ENCODE measurements at regions not wholly inside any gene's neighbourhood (a gene's known extent, or its start where the extent isn't known, plus 50 kb on each side); places are given as distances from the start of the nearest gene placed in this dataset.

DNA sequence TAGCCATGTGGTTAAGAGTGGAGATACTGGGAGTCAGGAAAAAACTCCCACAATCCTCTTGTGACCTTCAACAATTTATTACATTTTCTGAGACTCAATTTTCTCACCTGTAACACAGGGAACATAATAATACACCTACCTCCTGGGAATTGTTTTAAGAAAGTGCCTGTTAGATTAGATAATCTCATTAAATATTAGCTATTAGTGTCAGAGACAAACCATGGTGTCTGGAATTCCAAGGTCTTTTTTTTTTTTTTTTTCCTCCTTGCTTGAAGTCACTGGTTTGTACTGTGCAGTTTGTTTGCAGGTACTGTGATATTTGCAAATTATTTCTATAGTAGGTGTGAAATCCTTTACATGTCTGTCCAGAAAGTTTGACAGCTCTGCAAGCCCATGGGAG, 806.1 kb downstream of the DNAJB9 start:
- Histone ChIP-seq H3K9me3 (ENCODE audit: control insufficient read depth, insufficient read depth, low read length) (no peaks in the 10 kb centered on the region), H3F3A (ENCODE audit: control insufficient read depth, insufficient read depth) (no peaks in the 10 kb centered on the region), H3K79me2 (ENCODE audit: control insufficient read depth, low read length) (no peaks in the 10 kb centered on the region), H3K9me2 (replicated peaks; ENCODE audit: control insufficient read depth, low read length) (no peaks in the 10 kb centered on the region), H3K27ac (ENCODE audit: low read depth, low read length) (no peak overlapping the region), H3K27me3 (ENCODE audit: control insufficient read depth, low read length) (no peaks in the 10 kb centered on the region), H3K36me3 (ENCODE audit: control insufficient read depth, low read length) (no peaks in the 10 kb centered on the region), H3K4me3 (ENCODE audit: low read length) (no peak overlapping the region), H4K20me1 (ENCODE audit: control insufficient read depth, insufficient read depth, low read depth, low read length) (no peaks in the 10 kb centered on the region), H3K4me1 (ENCODE audit: control insufficient read depth, low read length) (no peaks in the 10 kb centered on the region), H3K4me2 (ENCODE audit: low read length) (no peak overlapping the region)
- TF ChIP-seq, protein P1, sequence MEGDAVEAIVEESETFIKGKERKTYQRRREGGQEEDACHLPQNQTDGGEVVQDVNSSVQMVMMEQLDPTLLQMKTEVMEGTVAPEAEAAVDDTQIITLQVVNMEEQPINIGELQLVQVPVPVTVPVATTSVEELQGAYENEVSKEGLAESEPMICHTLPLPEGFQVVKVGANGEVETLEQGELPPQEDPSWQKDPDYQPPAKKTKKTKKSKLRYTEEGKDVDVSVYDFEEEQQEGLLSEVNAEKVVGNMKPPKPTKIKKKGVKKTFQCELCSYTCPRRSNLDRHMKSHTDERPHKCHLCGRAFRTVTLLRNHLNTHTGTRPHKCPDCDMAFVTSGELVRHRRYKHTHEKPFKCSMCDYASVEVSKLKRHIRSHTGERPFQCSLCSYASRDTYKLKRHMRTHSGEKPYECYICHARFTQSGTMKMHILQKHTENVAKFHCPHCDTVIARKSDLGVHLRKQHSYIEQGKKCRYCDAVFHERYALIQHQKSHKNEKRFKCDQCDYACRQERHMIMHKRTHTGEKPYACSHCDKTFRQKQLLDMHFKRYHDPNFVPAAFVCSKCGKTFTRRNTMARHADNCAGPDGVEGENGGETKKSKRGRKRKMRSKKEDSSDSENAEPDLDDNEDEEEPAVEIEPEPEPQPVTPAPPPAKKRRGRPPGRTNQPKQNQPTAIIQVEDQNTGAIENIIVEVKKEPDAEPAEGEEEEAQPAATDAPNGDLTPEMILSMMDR (IDR thresholded peaks at IDR 0.05; ENCODE audit: low read depth, low read length, poor library complexity, severe bottlenecking), result no peak

DNA sequence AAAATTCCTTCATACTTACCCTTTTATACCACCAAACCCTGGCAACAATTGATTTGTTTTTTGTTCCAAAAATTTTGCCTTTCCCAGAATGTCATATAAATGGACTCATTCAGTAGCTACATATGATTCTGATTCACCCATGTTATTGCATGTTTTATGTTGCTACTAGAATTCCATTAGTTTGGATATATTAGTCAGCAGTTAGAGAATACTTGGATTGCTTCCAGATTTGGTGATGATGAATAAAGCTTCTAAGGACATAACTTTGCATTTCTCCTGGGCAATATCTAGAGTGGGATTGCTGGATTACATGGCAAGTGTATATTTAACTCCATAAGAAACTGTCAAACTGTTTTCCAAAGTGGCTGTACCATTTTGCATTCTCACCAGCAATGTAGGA, 806.9 kb downstream of the DNAJB9 start:
- Histone ChIP-seq H3K27me3 (ENCODE audit: control insufficient read depth, low read length) (no peaks in the 10 kb centered on the region), H3K27ac (ENCODE audit: low read depth, low read length) (no peak overlapping the region), H3K9me3 (ENCODE audit: control insufficient read depth, insufficient read depth, low read length) (no peaks in the 10 kb centered on the region), H3K4me1 (ENCODE audit: control insufficient read depth, low read length) (no peaks in the 10 kb centered on the region), H4K20me1 (ENCODE audit: control insufficient read depth, insufficient read depth, low read depth, low read length) (no peaks in the 10 kb centered on the region), H3K79me2 (ENCODE audit: control insufficient read depth, low read length) (no peaks in the 10 kb centered on the region), H3K4me2 (ENCODE audit: low read length) (no peak overlapping the region), H3K36me3 (ENCODE audit: control insufficient read depth, low read length) (no peaks in the 10 kb centered on the region), H3K9me2 (replicated peaks; ENCODE audit: control insufficient read depth, low read length) (no peaks in the 10 kb centered on the region), H3K4me3 (ENCODE audit: low read length) (no peak overlapping the region), H3F3A (ENCODE audit: control insufficient read depth, insufficient read depth) (no peaks in the 10 kb centered on the region)
- no peak for TF ChIP-seq EZH2phosphoT487 (IDR thresholded peaks at IDR 0.05; ENCODE audit: borderline replicate concordance, low read length)
- TF ChIP-seq, protein P1 (IDR thresholded peaks at IDR 0.05; ENCODE audit: low read depth, low read length, poor library complexity, severe bottlenecking), result no peak

DNA sequence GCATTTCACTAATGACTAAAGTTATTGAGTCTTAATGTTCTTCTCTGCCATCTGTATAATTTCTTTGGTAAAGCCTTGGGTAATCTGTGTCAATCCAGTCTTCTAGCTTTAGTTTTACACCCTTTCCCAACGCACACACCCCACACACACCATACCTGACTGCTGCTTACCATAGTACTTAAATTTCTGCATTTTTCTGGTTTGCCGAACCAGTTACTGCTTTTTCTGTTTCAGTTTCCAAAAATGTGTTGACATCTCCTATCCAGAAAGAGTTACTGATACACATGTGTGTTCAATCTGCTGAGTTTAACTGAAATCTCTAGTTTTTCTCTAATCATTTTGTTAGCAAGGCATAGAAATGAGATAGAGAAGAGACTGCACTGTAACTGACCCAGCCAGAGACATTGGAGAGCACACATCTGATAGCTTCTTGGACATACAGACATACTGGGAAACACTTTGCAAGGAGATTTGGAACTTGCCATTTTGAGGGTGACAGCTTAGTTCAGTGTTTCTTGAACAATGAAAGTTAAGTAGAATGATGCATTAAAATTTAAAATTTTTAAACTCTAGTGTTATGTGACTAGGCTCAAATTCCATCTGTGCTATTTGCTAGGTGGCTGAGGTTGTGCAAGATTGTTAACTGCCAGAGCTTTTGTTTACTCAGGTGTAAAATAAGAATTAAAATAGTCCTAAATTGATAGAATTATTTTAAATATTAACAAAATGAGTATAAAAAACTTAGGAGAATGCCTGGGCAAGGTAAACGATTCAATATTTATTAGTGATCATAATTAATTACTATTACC, 807.6 kb downstream of the DNAJB9 start:
- no peaks in the 10 kb centered on the region for H4K20me1 ChIP-seq (ENCODE audit: control insufficient read depth, insufficient read depth, low read depth, low read length)
- H3K9me2 ChIP-seq (replicated peaks; ENCODE audit: control insufficient read depth, low read length), result no peaks in the 10 kb centered on the region
- no peaks in the 10 kb centered on the region for H3K79me2 ChIP-seq (ENCODE audit: control insufficient read depth, low read length)
- no peak overlapping the region for H3K4me2 ChIP-seq (ENCODE audit: low read length)
- no peaks in the 10 kb centered on the region for H3F3A ChIP-seq (ENCODE audit: control insufficient read depth, insufficient read depth)
- no peak overlapping the region for H3K4me3 ChIP-seq (ENCODE audit: low read length)
- no peaks in the 10 kb centered on the region for H3K36me3 ChIP-seq (ENCODE audit: control insufficient read depth, low read length)
- no peaks in the 10 kb centered on the region for H3K9me3 ChIP-seq (ENCODE audit: control insufficient read depth, insufficient read depth, low read length)
- no peaks in the 10 kb centered on the region for H3K4me1 ChIP-seq (ENCODE audit: control insufficient read depth, low read length)
- H3K27ac ChIP-seq (ENCODE audit: low read depth, low read length), result no peak overlapping the region
- H3K27me3 ChIP-seq (ENCODE audit: control insufficient read depth, low read length), result no peaks in the 10 kb centered on the region
- no peak for TF ChIP-seq EZH2phosphoT487 (IDR thresholded peaks at IDR 0.05; ENCODE audit: borderline replicate concordance, low read length)
- TF ChIP-seq, protein P1 (IDR thresholded peaks at IDR 0.05; ENCODE audit: low read depth, low read length, poor library complexity, severe bottlenecking), result no peak
